H1 (cell line): ENCODE measurements at regions not wholly inside any gene's neighbourhood (a gene's known extent, or its start where the extent isn't known, plus 50 kb on each side); places are given as distances from the start of the nearest gene placed in this dataset.

Experiments
- EZH2 ChIP-seq: fragments of 200-600 bp; sonication (generic); IDR thresholded peaks from 2 replicates; pipeline ENCODE4 v1.7.1; 2012; ENCODE audit warnings: low read depth, mild to moderate bottlenecking, moderate library complexity, low read length, inconsistent platforms; ENCODE audit not compliant: severe bottlenecking
- GTF2F1 ChIP-seq: IDR thresholded peaks from 2 replicates; pipeline ENCODE4 v1.6.1; 2012; ENCODE audit warnings: low read depth, low read length, improper control_type of control experiment, borderline replicate concordance
- SUZ12 ChIP-seq: fragments of 200-600 bp; sonication (generic); IDR thresholded peaks from 2 replicates; pipeline ENCODE4 v1.6.1; 2012; ENCODE audit warnings: mild to moderate bottlenecking, inconsistent platforms, low read length, moderate library complexity, mixed read lengths

DNA sequence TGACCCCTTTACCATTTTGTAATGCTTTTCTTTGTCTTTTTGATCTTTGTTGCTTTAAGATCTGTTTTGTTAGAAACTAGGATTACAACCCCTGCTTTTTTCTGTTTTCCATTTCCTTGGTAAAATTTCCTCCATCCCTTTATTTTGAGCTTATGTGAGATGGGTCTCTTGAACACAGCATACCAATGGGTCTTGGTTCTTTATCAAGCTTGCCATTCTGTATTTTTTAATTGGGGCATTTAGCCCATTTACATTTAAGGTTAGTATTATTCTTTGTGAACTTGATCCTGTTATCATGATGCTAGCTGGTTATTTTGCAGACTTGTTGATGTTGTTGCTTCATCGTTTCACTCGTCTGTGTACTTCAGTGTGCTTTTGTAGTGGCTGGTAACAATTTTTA lies 337.3 kb downstream of the SPATA31D1 start (continued):
- no peak for TF ChIP-seq EZH2
- no peak for TF ChIP-seq SUZ12
- no peak for TF ChIP-seq GTF2F1
